Smooth muscle cell (in vitro differentiated cells): ENCODE measurements at regions not wholly inside any gene's neighbourhood (a gene's known extent, or its start where the extent isn't known, plus 50 kb on each side); places are given as distances from the start of the nearest gene placed in this dataset.

Source experiments
- DNase-seq: peaks from one replicate; lab custom pipeline; 2025; ENCODE audit not compliant: unreplicated experiment; lab: John Stamatoyannopoulos, UW
- H2AFZ ChIP-seq: fragments of 200-600 bp; sonication (generic); 2 replicates; pipeline ENCODE4 v1.6.0; 2016; ENCODE audit warnings: antibody characterized with exemption, low read depth, mild to moderate bottlenecking
- H3F3A ChIP-seq: fragments of 200-600 bp; sonication (generic); 2 replicates; pipeline ENCODE4 v1.6.0; 2017; ENCODE audit warnings: antibody characterized with exemption, low read depth
- H3K27ac ChIP-seq: fragments of 200-600 bp; sonication (generic); 2 replicates; pipeline ENCODE4 v1.5.1; 2016; ENCODE audit warnings: low read depth, mild to moderate bottlenecking
- H3K27me3 ChIP-seq: fragments of 200-600 bp; sonication (generic); 2 replicates; pipeline ENCODE4 v1.6.1; 2016; ENCODE audit warnings: low read depth, mild to moderate bottlenecking
- H3K36me3 ChIP-seq: fragments of 200-600 bp; sonication (generic); 2 replicates; pipeline ENCODE4 v1.5.1; 2016; ENCODE audit warnings: low read depth
- H3K4me1 ChIP-seq: fragments of 200-600 bp; sonication (generic); 2 replicates; pipeline ENCODE4 v1.5.1; 2016; ENCODE audit warnings: low read depth
- H3K4me2 ChIP-seq: fragments of 200-600 bp; sonication (generic); 2 replicates; pipeline ENCODE4 v1.6.0; 2016; ENCODE audit warnings: mild to moderate bottlenecking
- H3K4me3 ChIP-seq: fragments of 200-600 bp; sonication (generic); 2 replicates; pipeline ENCODE4 v1.5.1; 2016; ENCODE audit warnings: mild to moderate bottlenecking
- H3K79me2 ChIP-seq: fragments of 200-600 bp; sonication (generic); 2 replicates; pipeline ENCODE4 v1.6.0; 2016; ENCODE audit warnings: low read depth, mild to moderate bottlenecking
- H3K9ac ChIP-seq: fragments of 200-600 bp; sonication (generic); 2 replicates; pipeline ENCODE4 v1.6.0; 2016; ENCODE audit warnings: low read depth
- H3K9me3 ChIP-seq: fragments of 200-600 bp; sonication (generic); replicated peaks from 2 replicates; pipeline ENCODE4 v1.5.1; 2016; ENCODE audit warnings: low read depth
- H4K20me1 ChIP-seq: fragments of 200-600 bp; sonication (generic); 2 replicates; pipeline ENCODE4 v1.6.0; 2016; ENCODE audit warnings: low read depth
- CTCF ChIP-seq: fragments of 200-600 bp; sonication (generic); IDR thresholded peaks from 2 replicates; pipeline ENCODE4 v1.5.1; 2017; ENCODE audit warnings: borderline replicate concordance, mild to moderate bottlenecking, antibody characterized with exemption; ENCODE audit not compliant: insufficient read depth, poor library complexity, severe bottlenecking
- WGBS: methylation state at CpG from one replicate; pipeline ENCODE4 v1.1.7; 2016; ENCODE audit warnings: low lambda C conversion rate; 5-methylcytosine and 5-hydroxymethylcytosine counted together

- Histone ChIP-seq H3K9me3 (no peaks in the 10 kb centered on the region), H3K27ac (no peak overlapping the region), H2AFZ (no peak overlapping the region)
Measured at GRCh38 chrX:10901290-10901633, 209.9 kb upstream of the HCCS start.

GRCh38 chrX:10902001-10902400, 209.1 kb upstream of the HCCS start:
- Histone ChIP-seq H3K4me3 (no peak overlapping the region), H3K9ac (no peak overlapping the region), H3K36me3 (no peaks in the 10 kb centered on the region), H3K27ac (no peak overlapping the region), H3K4me1 (no peaks in the 10 kb centered on the region), H3K4me2 (no peak overlapping the region), H3K9me3 (no peaks in the 10 kb centered on the region), H3K27me3 (no peaks in the 10 kb centered on the region), H4K20me1 (no peaks in the 10 kb centered on the region), H3F3A (no peaks in the 10 kb centered on the region), H2AFZ (no peak overlapping the region), H3K79me2 (no peaks in the 10 kb centered on the region)
- TF ChIP-seq CTCF: no peak
- 76% methylated on average over 2 of the region's 2 CpGs for WGBS
- no peak for DNase-seq

More at GRCh38 chrX:10901290-10901633, 209.9 kb upstream of the HCCS start:
- 53% methylated on average over 1 of the region's 1 CpG for WGBS
- Histone ChIP-seq H3K36me3 (no peaks in the 10 kb centered on the region), H3K27me3 (no peaks in the 10 kb centered on the region), H3K4me1 (no peaks in the 10 kb centered on the region), H4K20me1 (no peaks in the 10 kb centered on the region), H3F3A (no peaks in the 10 kb centered on the region), H3K4me2 (no peak overlapping the region), H3K9ac (no peak overlapping the region), H3K4me3 (no peak overlapping the region), H3K79me2 (no peaks in the 10 kb centered on the region)
- DNase-seq: no peak
- TF ChIP-seq CTCF: no peak

- Histone ChIP-seq H2AFZ (no peak overlapping the region), H3K9me3 (no peaks in the 10 kb centered on the region), H3K27me3 (no peaks in the 10 kb centered on the region), H3K79me2 (no peaks in the 10 kb centered on the region), H3K27ac (no peak overlapping the region), H3F3A (no peaks in the 10 kb centered on the region), H3K4me2 (no peak overlapping the region), H4K20me1 (no peaks in the 10 kb centered on the region), H3K4me3 (no peak overlapping the region), H3K4me1 (no peaks in the 10 kb centered on the region), H3K36me3 (no peaks in the 10 kb centered on the region), H3K9ac (no peak overlapping the region)
- TF ChIP-seq CTCF: no peak
- no peak for DNase-seq
Measured at GRCh38 chrX:10903523-10903922, 207.6 kb upstream of the HCCS start.

- no peaks in the 10 kb centered on the region for H4K20me1 ChIP-seq
- H2AFZ ChIP-seq: no peak overlapping the region
- no peak overlapping the region for H3K4me3 ChIP-seq
- no peak for DNase-seq
- no peaks in the 10 kb centered on the region for H3K27me3 ChIP-seq
- no peaks in the 10 kb centered on the region for H3K79me2 ChIP-seq
- no peaks in the 10 kb centered on the region for H3F3A ChIP-seq
- WGBS: 65% methylated on average over 2 of the region's 2 CpGs
- no peak overlapping the region for H3K4me2 ChIP-seq
- no peaks in the 10 kb centered on the region for H3K9me3 ChIP-seq
- no peaks in the 10 kb centered on the region for H3K4me1 ChIP-seq
- H3K27ac ChIP-seq: no peak overlapping the region
- H3K36me3 ChIP-seq: no peaks in the 10 kb centered on the region
- H3K9ac ChIP-seq: no peak overlapping the region
- TF ChIP-seq CTCF: no peak
Measured at GRCh38 chrX:10904220-10904619, 206.9 kb upstream of the HCCS start.
